Activated gamma-delta T cell treated with Interleukin-2 at 50 U/mL for 16 hours (primary cell): ENCODE measurements at regions not wholly inside any gene's neighbourhood (a gene's known extent, or its start where the extent isn't known, plus 50 kb on each side); places are given as distances from the start of the nearest gene placed in this dataset.
"Not testable (repeated sequence)": the region's sequence is repeated elsewhere in the genome, so short reads cannot be mapped to it uniquely, and the experiment has no call there.

Source experiments
- DNase-seq: peaks from one replicate; pipeline ENCODE4 v3.0.0-alpha.2; 2020

GRCh38 chr5:56310711-56311204, 77.6 kb upstream of the ANKRD55 start:
- DNase-seq: no peak

DNA sequence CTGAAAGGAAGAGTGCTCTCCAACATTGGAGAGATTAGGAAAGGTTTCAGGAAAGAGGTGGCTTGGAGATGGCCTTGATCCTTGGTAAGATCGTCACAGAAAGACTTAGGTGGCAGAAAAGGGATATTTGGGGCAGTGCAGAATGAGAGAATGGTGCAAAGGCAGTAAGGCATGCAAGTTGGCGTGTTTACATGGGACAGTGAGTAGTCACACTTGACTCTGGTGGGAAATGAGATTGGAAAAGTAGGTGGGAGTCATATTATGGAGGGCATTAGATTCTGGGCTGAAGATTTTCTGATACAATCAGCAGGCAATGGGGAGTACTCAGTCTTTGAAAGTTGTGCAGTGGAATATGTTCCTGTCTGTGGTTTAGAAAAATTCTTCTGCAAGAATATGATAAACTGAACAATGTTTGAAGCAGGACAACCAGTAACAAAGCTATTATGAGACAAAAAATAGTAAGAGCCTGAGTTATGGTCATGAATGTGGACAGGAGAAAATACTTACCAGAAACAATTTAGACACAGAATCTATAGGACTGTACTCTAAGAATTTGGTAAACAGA, 76.2 kb upstream of the ANKRD55 start:
- no peak for DNase-seq

- no peak for DNase-seq
Measured at GRCh38 chr5:56307714-56308333, 74.7 kb upstream of the ANKRD55 start.

DNA sequence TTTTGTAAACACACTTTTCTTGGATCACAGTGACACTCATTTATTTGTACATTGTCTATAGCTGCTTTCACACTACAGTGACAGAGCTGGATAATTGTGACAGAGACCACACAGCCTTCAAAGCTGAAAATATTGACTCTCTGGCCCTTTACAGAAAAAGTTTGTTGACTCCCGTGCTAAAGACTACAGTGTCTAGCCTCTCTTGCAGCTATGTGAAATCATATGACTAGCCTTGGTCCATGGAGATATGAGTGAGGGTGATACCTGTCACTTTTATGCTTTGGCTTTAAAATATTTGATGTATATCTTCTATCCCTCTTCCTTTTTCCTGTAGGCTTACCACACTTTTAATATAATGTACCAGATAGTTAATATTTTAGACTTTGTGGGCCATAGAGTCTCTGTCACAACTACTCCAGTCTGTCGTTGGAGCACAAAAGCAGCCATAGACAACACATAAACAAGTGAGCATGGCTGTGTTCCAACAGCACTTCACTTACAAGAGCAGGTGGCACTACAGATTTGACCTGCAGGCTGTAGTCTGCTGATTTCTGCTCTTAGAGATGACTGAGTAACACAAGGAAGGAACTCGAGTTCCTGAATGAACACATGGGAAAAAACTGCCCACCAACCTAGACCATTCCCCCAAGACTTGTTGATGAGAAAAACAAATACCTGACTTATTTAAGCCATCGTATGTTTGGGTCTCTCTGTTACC, 73.5 kb upstream of the ANKRD55 start:
- DNase-seq: no peak

DNA sequence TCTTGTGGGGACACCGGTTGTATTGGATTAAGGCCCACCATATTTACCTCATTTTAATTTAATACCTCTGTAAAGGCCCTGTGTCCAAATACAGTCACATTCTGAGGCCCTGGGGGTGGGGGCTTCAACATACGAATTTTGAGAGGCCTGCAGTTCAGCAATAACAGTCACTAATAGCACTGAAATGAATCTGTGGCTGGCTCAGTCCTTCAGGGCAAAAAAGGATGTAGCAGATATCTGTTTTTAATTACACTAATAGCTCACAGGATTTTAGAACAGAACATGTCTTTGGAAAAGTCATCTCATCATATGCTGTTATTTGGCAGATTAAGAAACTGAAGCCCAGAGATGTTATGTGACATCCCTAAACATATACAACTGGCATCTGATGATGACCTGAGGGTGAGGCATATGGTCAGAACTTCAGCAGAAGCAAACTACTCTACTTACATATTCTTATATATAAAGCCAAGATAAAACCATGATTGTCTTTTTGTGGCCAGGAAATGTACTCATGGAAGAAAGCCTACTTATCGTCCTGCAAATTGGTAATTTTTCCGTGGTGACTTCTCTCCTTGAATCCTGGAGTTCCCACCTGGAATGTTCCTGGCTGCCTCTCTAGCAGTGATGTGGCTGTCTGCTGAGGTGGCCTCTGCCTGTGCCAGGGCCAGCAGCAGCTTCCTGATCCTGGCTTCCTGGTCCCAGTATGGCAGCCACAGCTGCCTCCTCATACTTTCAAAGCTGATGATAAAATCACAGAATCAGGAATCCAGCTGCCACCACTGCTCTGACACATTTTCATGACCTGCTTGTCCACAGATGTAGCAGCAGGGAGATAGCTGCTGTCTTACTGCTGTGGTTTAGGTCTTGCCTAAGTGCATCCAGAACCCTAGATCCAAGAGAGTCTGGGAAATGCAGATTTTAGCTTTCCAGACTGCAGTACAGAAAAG, 72.1 kb upstream of the ANKRD55 start:
- no peak for DNase-seq

- DNase-seq: no peak
Measured at GRCh38 chr5:56303511-56303910, 70.4 kb upstream of the ANKRD55 start.

GRCh38 chr5:56302027-56302426, 68.9 kb upstream of the ANKRD55 start:
- no peak for DNase-seq

DNA sequence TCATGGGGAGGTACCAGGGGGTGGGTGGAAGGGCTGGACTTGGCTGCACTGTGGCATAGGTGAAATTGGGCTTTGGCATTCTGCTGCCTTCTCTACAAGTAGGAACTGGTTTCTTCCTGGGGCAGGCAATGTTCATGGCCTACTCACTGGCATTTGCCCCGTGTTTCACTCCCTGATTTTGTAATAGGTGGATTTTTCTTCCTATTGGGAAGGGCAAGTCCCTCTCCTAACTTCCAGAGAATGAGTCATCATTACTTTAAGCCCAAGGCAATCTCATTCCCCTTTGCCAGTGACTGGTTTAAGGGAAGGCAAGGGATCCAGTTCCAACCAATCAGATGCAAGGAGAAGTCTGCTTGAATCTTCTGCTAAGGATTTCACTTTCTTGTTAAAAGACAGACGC, 67.9 kb upstream of the ANKRD55 start:
- DNase-seq: no peak

GRCh38 chr5:56299212-56299611, 66.1 kb upstream of the ANKRD55 start:
- no peak for DNase-seq

DNA sequence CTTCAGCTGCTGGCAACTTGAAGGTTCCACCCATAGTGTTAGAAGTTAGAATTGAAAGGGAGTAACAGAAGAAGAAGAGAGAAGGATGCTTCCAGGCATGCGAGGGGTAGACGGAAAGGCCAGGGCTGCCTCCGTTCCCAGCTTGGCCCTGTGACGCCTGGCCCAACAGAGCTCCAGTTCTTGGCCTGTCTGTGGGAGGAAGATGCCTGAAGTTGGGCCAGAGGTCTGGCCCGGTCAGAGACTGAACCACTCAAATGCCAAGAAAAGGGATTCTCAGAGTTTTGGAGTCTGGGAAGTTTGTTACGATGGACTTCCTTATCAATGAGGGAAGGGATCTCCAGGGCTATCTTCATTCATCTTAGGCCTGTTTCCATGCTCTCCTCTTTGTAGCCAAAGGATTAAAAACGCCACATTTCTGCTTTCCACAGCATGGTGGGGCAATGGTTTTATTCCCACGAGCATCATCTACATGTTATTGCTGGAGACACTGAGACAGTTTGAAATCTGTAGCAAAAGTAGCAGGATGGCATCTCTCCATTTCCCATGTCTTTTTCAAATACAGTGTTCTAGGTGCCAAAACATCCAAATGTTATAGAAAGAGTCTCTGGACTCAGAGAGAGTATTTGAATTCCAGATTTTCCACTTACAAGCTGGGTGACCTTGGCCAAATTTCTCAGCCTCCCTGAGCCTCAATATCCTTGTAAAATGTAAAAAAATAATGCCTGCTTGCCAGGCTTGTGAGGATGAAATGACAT, 65.4 kb upstream of the ANKRD55 start:
- no peak for DNase-seq

- DNase-seq: no peak
Measured at GRCh38 chr5:56297851-56298250, 64.7 kb upstream of the ANKRD55 start.

DNA sequence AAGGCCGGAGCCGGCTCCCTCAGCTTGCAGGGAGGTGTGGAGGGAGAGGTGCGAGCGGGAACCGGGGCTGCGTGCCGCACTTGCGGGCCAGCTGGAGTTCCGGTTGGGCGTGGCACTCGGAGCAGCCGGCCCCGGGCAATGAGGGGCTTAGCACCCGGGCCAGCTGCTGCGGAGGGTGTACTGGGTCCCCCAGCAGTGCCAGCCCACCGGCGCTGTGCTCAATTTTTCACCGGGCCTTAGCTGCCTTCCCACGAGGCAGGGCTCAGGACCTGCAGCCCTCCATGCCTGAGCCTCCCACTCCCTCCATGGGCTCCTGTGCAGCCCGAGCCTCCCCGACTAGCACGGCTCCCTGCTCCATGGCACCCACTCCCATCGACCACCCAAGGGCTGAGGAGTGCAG, 62.2 kb upstream of the ANKRD55 start:
- DNase-seq: not testable (repeated sequence)

DNA sequence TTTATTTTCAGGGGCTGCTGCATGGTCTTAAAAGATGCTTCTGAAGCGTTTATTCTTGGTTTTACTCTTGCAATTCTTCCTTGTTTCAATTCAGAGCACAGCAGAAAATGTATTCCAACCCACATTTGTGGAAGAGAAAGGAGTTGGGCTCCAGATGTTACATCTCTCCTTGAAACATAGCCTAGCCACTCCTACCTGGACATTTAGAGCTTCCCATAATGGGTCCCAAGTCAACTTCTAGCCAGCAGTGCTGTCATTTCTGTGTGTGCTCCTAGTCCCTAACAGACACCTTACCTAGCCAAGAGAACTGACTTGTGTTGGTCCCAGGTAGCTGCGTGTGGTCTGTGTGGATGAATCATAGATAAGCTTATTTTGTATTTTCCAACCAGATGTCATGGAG, 61.2 kb upstream of the ANKRD55 start:
- DNase-seq: no peak

- not testable (repeated sequence) for DNase-seq
Measured at GRCh38 chr5:56292874-56293273, 59.7 kb upstream of the ANKRD55 start.

DNA sequence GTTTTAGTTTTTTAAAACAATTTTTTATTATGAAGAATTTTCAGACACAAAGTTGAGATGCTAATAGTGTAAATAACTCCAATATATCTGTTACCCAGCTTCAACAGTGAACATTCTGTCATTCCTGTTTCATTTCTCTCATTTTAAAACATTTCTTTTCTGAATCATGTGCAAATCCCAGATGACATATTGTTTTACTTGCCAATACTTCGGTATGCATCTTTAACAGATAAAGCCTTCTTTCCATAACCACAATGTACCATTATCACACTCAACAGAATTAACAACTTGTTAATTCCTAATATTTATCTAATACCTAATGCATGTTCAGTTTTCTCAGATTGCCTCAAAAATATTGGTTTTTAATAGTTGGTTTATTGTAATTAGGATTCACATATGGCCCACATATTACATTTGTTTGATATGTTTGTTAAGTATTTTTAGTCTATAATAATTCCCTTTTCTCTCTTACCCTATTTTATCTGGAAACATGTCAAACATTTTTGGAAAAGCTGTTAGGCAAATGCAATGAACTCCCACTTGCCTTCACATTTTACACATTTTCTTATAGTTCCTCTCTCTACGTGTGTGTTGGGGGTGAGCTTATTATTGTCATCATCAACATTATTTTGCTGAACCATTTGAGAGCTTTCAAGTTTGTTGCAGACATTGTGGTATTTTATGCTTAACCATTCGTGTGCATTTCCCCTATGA, 58.7 kb upstream of the ANKRD55 start:
- no peak for DNase-seq

DNA sequence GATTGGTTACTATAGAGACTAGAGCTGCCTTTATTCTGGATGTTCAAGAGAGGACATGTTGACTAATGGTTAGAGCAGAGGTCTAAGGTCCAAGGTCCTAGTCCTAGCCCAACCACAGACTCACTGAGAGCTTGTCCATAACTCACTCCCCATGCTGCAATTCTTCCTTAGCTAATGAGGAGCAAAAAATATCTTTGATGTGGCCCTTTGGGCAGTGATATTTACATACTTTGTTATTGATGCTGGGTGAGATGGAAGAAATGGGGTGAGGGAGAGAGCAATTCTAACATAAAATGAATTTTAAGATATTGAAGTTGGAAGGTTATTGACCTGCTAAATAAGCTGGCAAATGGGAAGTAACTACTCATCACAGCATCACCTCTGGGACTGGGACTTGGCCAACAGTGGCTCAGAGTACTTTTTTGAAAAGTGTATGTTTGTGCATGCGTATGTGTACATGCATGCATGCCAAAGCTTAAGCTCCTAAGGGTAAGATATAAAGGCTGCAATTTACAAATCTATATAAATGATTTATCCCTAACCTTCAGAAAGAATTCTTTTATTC, 58.0 kb upstream of the ANKRD55 start:
- no peak for DNase-seq

- DNase-seq: no peak
Measured at GRCh38 chr5:56290378-56291078, 57.4 kb upstream of the ANKRD55 start.

DNA sequence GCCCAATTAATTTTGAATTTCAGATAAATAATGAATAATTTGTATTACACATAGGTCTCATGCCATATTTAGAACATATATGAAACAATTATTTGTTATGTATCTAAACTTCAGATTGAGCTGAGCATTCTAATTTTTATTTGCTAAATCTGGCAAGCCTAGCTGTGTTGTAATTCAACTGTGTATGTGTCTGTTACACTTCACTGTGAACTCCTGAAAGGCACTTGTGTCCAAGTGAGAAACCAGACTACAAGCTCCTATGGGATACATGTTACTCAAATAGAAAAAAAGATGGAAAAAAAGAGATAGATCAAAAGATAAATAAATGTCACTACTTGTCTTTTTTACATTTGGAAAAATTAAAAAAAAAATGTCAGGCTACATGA, 56.5 kb upstream of the ANKRD55 start:
- no peak for DNase-seq

GRCh38 chr5:56288873-56289601, 55.9 kb upstream of the ANKRD55 start:
- DNase-seq: no peak
